Ishikawa (cell line): ENCODE measurements at regions not wholly inside any gene's neighbourhood (a gene's known extent, or its start where the extent isn't known, plus 50 kb on each side); places are given as distances from the start of the nearest gene placed in this dataset.

ENCODE experiments used
- CEBPB ChIP-seq: IDR thresholded peaks from 2 replicates; pipeline ENCODE4 v1.6.1; 2012
- CREB1 ChIP-seq: IDR thresholded peaks from 2 replicates; pipeline ENCODE4 v1.6.1; 2012; ENCODE audit warnings: low read depth
- EGR1 ChIP-seq: IDR thresholded peaks from 2 replicates; pipeline ENCODE4 v1.6.1; 2012
- EP300 ChIP-seq: IDR thresholded peaks from 2 replicates; pipeline ENCODE4 v1.6.1; 2012; ENCODE audit warnings: borderline replicate concordance
- FOXM1 ChIP-seq: IDR thresholded peaks from 2 replicates; pipeline ENCODE4 v1.6.1; 2012; ENCODE audit warnings: low read depth, borderline replicate concordance
- MAX ChIP-seq: IDR thresholded peaks from 2 replicates; pipeline ENCODE4 v1.6.1; 2012
- NFIC ChIP-seq: IDR thresholded peaks from 2 replicates; pipeline ENCODE4 v1.6.1; 2012
- RAD21 ChIP-seq: IDR thresholded peaks from 2 replicates; pipeline ENCODE4 v1.6.1; 2012; ENCODE audit warnings: low read depth
- REST ChIP-seq: IDR thresholded peaks from 2 replicates; pipeline ENCODE4 v1.6.1; 2012; ENCODE audit warnings: low read depth, mild to moderate bottlenecking
- TAF1 ChIP-seq: IDR thresholded peaks from 2 replicates; pipeline ENCODE4 v1.6.1; 2012; ENCODE audit warnings: low read depth, mild to moderate bottlenecking
- TCF12 ChIP-seq: IDR thresholded peaks from 2 replicates; pipeline ENCODE4 v1.6.1; 2012; ENCODE audit warnings: low read depth
- TEAD4 ChIP-seq: IDR thresholded peaks from 2 replicates; pipeline ENCODE4 v1.6.1; 2012
- USF1 ChIP-seq: IDR thresholded peaks from 2 replicates; pipeline ENCODE4 v1.6.1; 2012
- YY1 ChIP-seq: IDR thresholded peaks from 2 replicates; pipeline ENCODE4 v1.6.1; 2012; ENCODE audit warnings: low read depth
- ZBTB7A ChIP-seq: IDR thresholded peaks from 2 replicates; pipeline ENCODE4 v1.6.1; 2012; ENCODE audit warnings: low read depth

GRCh38 chr18:44119607-44120006 lies 561.1 kb upstream of the SETBP1 start:
- TF ChIP-seq YY1, result no peak
- TF ChIP-seq CEBPB, result no peak
- no peak for TF ChIP-seq TEAD4
- no peak for TF ChIP-seq MAX
- TF ChIP-seq REST, result no peak
- no peak for TF ChIP-seq EGR1

GRCh38 chr18:44123743-44124142 lies 556.9 kb upstream of the SETBP1 start:
- TF ChIP-seq CEBPB, result no peak
- TF ChIP-seq FOXM1, result no peak; the same call in 1 of the 2 replicates
- 0 out of 2 replicates have a peak, but pooled peaks have one; percentile 28 for TF ChIP-seq YY1
- TF ChIP-seq RAD21, result peak; percentile 13; the same call in 1 of the 2 replicates
- peak; percentile 74 for TF ChIP-seq NFIC
- no peak for TF ChIP-seq USF1
- peak; percentile 16; the same call in 1 of the 2 replicates for TF ChIP-seq MAX
- peak; percentile 87 for TF ChIP-seq TEAD4
- no peak for TF ChIP-seq TAF1
- TF ChIP-seq EGR1, result no peak
- peak; percentile 57; the same call in 1 of the 2 replicates for TF ChIP-seq EP300
- no peak for TF ChIP-seq ZBTB7A
- TF ChIP-seq TCF12, result peak; percentile 83
- no peak for TF ChIP-seq REST
- no peak for TF ChIP-seq CREB1

- TF ChIP-seq EP300, result no peak
- TF ChIP-seq CREB1, result no peak
- TF ChIP-seq YY1, result no peak
- TF ChIP-seq EGR1, result no peak
- TF ChIP-seq TAF1, result no peak
- no peak for TF ChIP-seq MAX
- no peak for TF ChIP-seq TCF12
- no peak for TF ChIP-seq ZBTB7A
- TF ChIP-seq TEAD4, result no peak
- no peak for TF ChIP-seq USF1
- TF ChIP-seq NFIC, result no peak
- no peak for TF ChIP-seq REST
- no peak for TF ChIP-seq FOXM1
- no peak for TF ChIP-seq RAD21
These were observed 555.2 kb upstream of the SETBP1 start for GRCh38 chr18:44125446-44125845.

GRCh38 chr18:44126598-44126997 lies 554.1 kb upstream of the SETBP1 start:
- no peak for TF ChIP-seq NFIC
- TF ChIP-seq FOXM1, result no peak
- no peak for TF ChIP-seq TCF12
- no peak for TF ChIP-seq CEBPB
- no peak for TF ChIP-seq CREB1
- no peak for TF ChIP-seq EGR1
- TF ChIP-seq YY1, result no peak
